Bronchial epithelial cell (primary cell): ENCODE measurements at regions not wholly inside any gene's neighbourhood (a gene's known extent, or its start where the extent isn't known, plus 50 kb on each side); places are given as distances from the start of the nearest gene placed in this dataset.
A peak's percentile ranks its signal among the peaks of the same experiment; 100 is the strongest.

ENCODE experiments used
- DNase-seq: peaks from one replicate; pipeline ENCODE4 v3.0.0-alpha.2; 2010; ENCODE audit warnings: low read depth
- FAIRE-seq: peaks from 2 replicates; lab custom pipeline; 2011; peaks lifted over from hg19 to GRCh38; lab: Jason Lieb, UNC
- H3K27me3 ChIP-seq: 2 replicates; pipeline ENCODE4 v1.5.1; 2011; ENCODE audit warnings: low read length; ENCODE audit not compliant: control insufficient read depth, insufficient read depth
- H3K36me3 ChIP-seq: 2 replicates; pipeline ENCODE4 v1.5.1; 2011; ENCODE audit warnings: low read length; ENCODE audit not compliant: control insufficient read depth, insufficient read depth
- H3K4me3 ChIP-seq: 2 replicates; pipeline ENCODE4 v1.5.1; 2011; ENCODE audit warnings: mild to moderate bottlenecking, low read depth, low read length, control low read depth
- TF ChIP-seq, protein P1 (sequence below): IDR thresholded peaks from 2 replicates; pipeline ENCODE4 v1.5.1; 2011; ENCODE audit warnings: mild to moderate bottlenecking, moderate library complexity, low read length, control low read depth, inconsistent platforms; ENCODE audit not compliant: insufficient read depth, severe bottlenecking

DNA sequence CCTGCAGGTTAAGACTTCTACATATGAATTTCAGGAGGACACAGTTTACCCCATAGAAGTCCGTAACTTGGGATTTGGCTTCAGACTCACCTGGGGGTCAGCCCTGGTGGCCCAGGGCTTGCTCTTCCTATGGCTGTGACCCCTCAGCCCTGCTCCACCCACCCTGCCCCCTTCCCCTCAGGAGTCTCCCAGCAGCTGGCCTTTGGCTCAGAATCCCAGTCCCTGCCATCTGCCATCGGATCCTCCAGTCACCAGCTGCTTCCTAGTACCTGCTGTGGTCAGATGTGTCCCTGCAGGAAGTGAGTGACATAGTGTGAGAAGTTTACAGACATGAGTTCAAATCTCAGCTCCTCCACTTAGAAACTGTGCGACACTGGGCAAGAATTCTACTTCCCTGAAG lies 332.6 kb downstream of the NPHP4 start:
- FAIRE-seq = no peak

DNA sequence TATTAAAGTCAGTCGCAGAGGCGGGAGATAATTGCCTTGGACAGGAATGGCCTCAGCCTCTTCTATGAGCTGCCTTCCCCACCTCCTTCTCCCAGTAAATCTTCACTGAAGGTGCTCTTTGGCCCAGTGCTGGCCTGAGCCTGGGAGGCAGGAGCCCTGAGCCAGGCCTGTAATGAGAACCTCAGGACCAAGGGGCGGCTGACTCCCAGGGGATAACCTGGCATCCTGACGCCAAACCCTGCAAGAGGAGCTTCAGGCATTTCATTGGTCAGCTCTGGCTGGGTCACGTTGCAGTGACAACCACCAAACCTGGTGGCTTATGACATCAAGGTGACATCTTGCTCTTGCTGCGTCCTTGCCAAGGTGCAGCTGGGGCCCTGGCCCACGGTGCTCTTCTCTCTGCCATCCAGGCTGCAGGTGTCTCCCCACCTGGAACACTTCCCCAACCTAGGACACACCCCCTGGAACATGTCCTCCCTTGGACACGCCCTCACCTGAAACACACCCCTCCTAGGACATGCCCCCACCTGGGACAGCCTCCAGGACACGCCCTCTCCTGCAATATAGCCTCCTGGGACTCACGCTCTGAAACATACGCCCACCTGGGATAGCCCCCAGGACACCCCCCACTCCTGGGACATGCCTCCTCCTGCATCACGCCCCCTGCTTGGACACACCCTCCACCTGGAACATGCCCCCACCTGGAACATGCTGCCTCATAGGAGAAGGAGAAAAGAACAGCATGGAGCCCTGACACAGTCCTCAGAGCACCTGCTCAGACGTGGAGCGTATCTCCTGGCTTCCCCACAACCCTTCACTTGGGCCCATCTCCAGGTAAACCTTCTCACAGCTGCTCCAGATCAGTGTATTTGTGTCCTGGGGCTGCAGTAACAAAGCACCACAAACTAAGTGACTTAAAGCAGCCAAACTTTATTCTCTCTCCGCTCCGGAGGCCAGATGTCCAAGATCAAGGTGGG lies 333.6 kb downstream of the NPHP4 start:
- Histone ChIP-seq H3K27me3 (no peaks in the 10 kb centered on the region), H3K36me3 (no peaks in the 10 kb centered on the region), H3K4me3 (no peak overlapping the region)
- DNase-seq = no peak
- TF ChIP-seq, protein P1, sequence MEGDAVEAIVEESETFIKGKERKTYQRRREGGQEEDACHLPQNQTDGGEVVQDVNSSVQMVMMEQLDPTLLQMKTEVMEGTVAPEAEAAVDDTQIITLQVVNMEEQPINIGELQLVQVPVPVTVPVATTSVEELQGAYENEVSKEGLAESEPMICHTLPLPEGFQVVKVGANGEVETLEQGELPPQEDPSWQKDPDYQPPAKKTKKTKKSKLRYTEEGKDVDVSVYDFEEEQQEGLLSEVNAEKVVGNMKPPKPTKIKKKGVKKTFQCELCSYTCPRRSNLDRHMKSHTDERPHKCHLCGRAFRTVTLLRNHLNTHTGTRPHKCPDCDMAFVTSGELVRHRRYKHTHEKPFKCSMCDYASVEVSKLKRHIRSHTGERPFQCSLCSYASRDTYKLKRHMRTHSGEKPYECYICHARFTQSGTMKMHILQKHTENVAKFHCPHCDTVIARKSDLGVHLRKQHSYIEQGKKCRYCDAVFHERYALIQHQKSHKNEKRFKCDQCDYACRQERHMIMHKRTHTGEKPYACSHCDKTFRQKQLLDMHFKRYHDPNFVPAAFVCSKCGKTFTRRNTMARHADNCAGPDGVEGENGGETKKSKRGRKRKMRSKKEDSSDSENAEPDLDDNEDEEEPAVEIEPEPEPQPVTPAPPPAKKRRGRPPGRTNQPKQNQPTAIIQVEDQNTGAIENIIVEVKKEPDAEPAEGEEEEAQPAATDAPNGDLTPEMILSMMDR = no peak
- FAIRE-seq = peak; percentile 13

More for the DNA sequence above, 332.6 kb downstream of the NPHP4 start:
- TF ChIP-seq, protein P1 = no peak
- no peak overlapping the region for H3K4me3 ChIP-seq
- no peak for DNase-seq
- H3K27me3 ChIP-seq = no peaks in the 10 kb centered on the region
- no peaks in the 10 kb centered on the region for H3K36me3 ChIP-seq

- TF ChIP-seq, protein P1 = no peak
- DNase-seq (peak; percentile 99), FAIRE-seq (no peak)
- Histone ChIP-seq H3K27me3 (no peaks in the 10 kb centered on the region), H3K36me3 (no peaks in the 10 kb centered on the region), H3K4me3 (no peak overlapping the region)
Observed at GRCh38 chr1:5651964-5652821, 340.0 kb downstream of the NPHP4 start.

DNA sequence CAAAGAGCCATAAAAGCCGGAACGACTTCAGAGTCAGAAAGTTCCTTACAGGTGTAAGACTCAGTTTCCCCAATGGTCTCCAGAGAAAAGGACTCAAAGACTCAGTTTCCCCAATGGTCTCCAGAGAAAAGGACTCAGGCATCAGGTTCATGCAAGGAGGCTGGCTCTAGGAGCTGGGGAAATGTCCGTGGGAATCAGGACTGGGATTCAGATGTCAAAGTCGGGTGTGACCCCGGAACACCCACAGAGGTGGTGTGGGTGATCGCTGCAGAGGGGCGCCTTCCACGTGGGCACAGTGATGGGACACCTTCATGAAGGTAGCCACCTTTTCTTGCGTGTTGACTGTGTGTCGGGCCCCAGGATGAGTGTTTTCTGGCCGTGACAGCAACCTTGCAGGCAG lies 340.8 kb downstream of the NPHP4 start:
- no peaks in the 10 kb centered on the region for H3K36me3 ChIP-seq
- FAIRE-seq = no peak
- no peak overlapping the region for H3K4me3 ChIP-seq
- DNase-seq = no peak
- H3K27me3 ChIP-seq = no peaks in the 10 kb centered on the region
- TF ChIP-seq, protein P1 = no peak

GRCh38 chr1:5651027-5651410 lies 341.2 kb downstream of the NPHP4 start:
- TF ChIP-seq, protein P1 = no peak
- no peak for DNase-seq
- Histone ChIP-seq H3K4me3 (no peak overlapping the region), H3K27me3 (no peaks in the 10 kb centered on the region), H3K36me3 (no peaks in the 10 kb centered on the region)
- FAIRE-seq = no peak
